H9 (cell line): ENCODE measurements at regions not wholly inside any gene's neighbourhood (a gene's known extent, or its start where the extent isn't known, plus 50 kb on each side); places are given as distances from the start of the nearest gene placed in this dataset.

ENCODE experiments used
- DNase-seq: peaks from one replicate; pipeline ENCODE4 v3.0.0-alpha.2; 2017
- H2AFZ ChIP-seq: one replicate; pipeline ENCODE4 v1.6.1; 2013; ENCODE audit warnings: mild to moderate bottlenecking, low read length, control low read depth, moderate library complexity
- H2AK5ac ChIP-seq: 2 replicates; pipeline ENCODE4 v1.6.1; 2013; ENCODE audit warnings: low read length, control low read depth, mixed read lengths; ENCODE audit not compliant: insufficient read length
- H2BK120ac ChIP-seq: one replicate; pipeline ENCODE4 v1.6.1; 2013; ENCODE audit warnings: low read depth, mild to moderate bottlenecking, low read length, control low read depth, inconsistent platforms; ENCODE audit not compliant: poor library complexity, severe bottlenecking
- H2BK12ac ChIP-seq: 2 replicates; pipeline ENCODE4 v1.6.1; 2013; ENCODE audit warnings: low read length, control low read depth, mixed read lengths, low read depth; ENCODE audit not compliant: insufficient read length
- H2BK15ac ChIP-seq: 2 replicates; pipeline ENCODE4 v1.6.1; 2013; ENCODE audit warnings: low read depth, low read length, control low read depth
- H2BK20ac ChIP-seq: one replicate; pipeline ENCODE4 v1.6.1; 2013; ENCODE audit warnings: low read depth, mild to moderate bottlenecking, low read length, control low read depth, inconsistent platforms; ENCODE audit not compliant: poor library complexity, severe bottlenecking
- H2BK5ac ChIP-seq: 2 replicates; pipeline ENCODE4 v1.6.1; 2013; ENCODE audit warnings: low read length, control low read depth, mixed read lengths; ENCODE audit not compliant: insufficient read length
- H3K14ac ChIP-seq: 2 replicates; pipeline ENCODE4 v1.6.1; 2013; ENCODE audit warnings: low read length, control low read depth; ENCODE audit not compliant: insufficient read depth
- H3K18ac ChIP-seq: 2 replicates; pipeline ENCODE4 v1.6.1; 2013; ENCODE audit warnings: low read depth, mild to moderate bottlenecking, mixed read lengths, low read length, control low read depth; ENCODE audit not compliant: insufficient read length
- H3K23ac ChIP-seq: 2 replicates; pipeline ENCODE4 v1.6.1; 2013; ENCODE audit warnings: low read length, control low read depth, mixed read lengths, low read depth; ENCODE audit not compliant: insufficient read length
- H3K23me2 ChIP-seq: 2 replicates; pipeline ENCODE4 v1.6.1; 2013; ENCODE audit warnings: low read depth, mild to moderate bottlenecking, mixed read lengths, low read length, control low read depth; ENCODE audit not compliant: insufficient read length, poor library complexity, severe bottlenecking
- H3K27ac ChIP-seq: 2 replicates; pipeline ENCODE4 v1.5.1; 2013; ENCODE audit warnings: low read length, control low read depth, mixed read lengths, low read depth; ENCODE audit not compliant: insufficient read length
- H3K27me3 ChIP-seq: 2 replicates; pipeline ENCODE4 v1.6.1; 2013; ENCODE audit warnings: low read length, control low read depth, inconsistent platforms; ENCODE audit not compliant: insufficient read depth
- H3K4ac ChIP-seq: 2 replicates; pipeline ENCODE4 v1.6.1; 2013; ENCODE audit warnings: low read depth, mild to moderate bottlenecking, control low read depth, inconsistent platforms, low read length, moderate library complexity
- H3K4me1 ChIP-seq: 2 replicates; pipeline ENCODE4 v1.6.1; 2013; ENCODE audit warnings: low read length, control low read depth, inconsistent platforms; ENCODE audit not compliant: insufficient read depth
- H3K4me2 ChIP-seq: 2 replicates; pipeline ENCODE4 v1.6.1; 2013; ENCODE audit warnings: low read length, control low read depth, mixed read lengths; ENCODE audit not compliant: insufficient read length, insufficient read depth
- H3K56ac ChIP-seq: 2 replicates; pipeline ENCODE4 v1.6.1; 2013; ENCODE audit warnings: low read depth, mild to moderate bottlenecking, mixed read lengths, low read length, control low read depth; ENCODE audit not compliant: insufficient read length
- H3K79me1 ChIP-seq: 2 replicates; pipeline ENCODE4 v1.6.1; 2013; ENCODE audit warnings: low read depth, mild to moderate bottlenecking, moderate library complexity, low read length, control low read depth, inconsistent platforms; ENCODE audit not compliant: insufficient read depth, poor library complexity, severe bottlenecking
- H3K79me2 ChIP-seq: 2 replicates; pipeline ENCODE4 v1.6.1; 2013; ENCODE audit warnings: low read length, control low read depth, inconsistent platforms; ENCODE audit not compliant: insufficient read depth
- H3K9ac ChIP-seq: 2 replicates; pipeline ENCODE4 v1.6.1; 2013; ENCODE audit warnings: low read length, control low read depth, mixed read lengths; ENCODE audit not compliant: insufficient read length; ENCODE audit errors: extremely low read depth
- H3K9me3 ChIP-seq: one replicate; pipeline ENCODE4 v1.6.1; 2013; ENCODE audit warnings: low read depth, low read length, inconsistent platforms; ENCODE audit not compliant: control insufficient read depth
- H3T11ph ChIP-seq: one replicate; pipeline ENCODE4 v1.6.1; 2013; ENCODE audit warnings: mild to moderate bottlenecking, low read length, control low read depth, inconsistent platforms
- H4K20me1 ChIP-seq: one replicate; pipeline ENCODE4 v1.6.1; 2013; ENCODE audit not compliant: control insufficient read depth, insufficient read length, insufficient read depth
- H4K5ac ChIP-seq: 2 replicates; pipeline ENCODE4 v1.6.1; 2013; ENCODE audit warnings: low read depth, mild to moderate bottlenecking, mixed read lengths, low read length, control low read depth; ENCODE audit not compliant: insufficient read length
- H4K8ac ChIP-seq: replicated peaks from 2 replicates; pipeline ENCODE4 v1.6.1; 2013; ENCODE audit warnings: low read length, control low read depth, mixed read lengths, low read depth; ENCODE audit not compliant: insufficient read length
- H4K91ac ChIP-seq: 2 replicates; pipeline ENCODE4 v1.6.1; 2013; ENCODE audit warnings: low read depth, mild to moderate bottlenecking, moderate library complexity, mixed read lengths, low read length, control low read depth; ENCODE audit not compliant: insufficient read length
- H3K27ac Mint-ChIP-seq, 3 experiments: 2 replicates in 2 of 3; 3 replicates in 1 of 3; pipeline ENCODE4 v1.8.0; 2020 to 2021; ENCODE audit warnings: mixed read lengths in 3 of 3, mild to moderate bottlenecking in 1 of 3, moderate library complexity in 1 of 3
- H3K27me3 Mint-ChIP-seq: 2 replicates; pipeline ENCODE4 v1.8.0; 2021; ENCODE audit warnings: low read depth, mild to moderate bottlenecking, moderate library complexity, mixed read lengths
- H3K36me3 Mint-ChIP-seq, 3 experiments: 2 replicates in 2 of 3; 3 replicates in 1 of 3; pipeline ENCODE4 v1.8.0; 2020 to 2021; ENCODE audit warnings: low read depth in 3 of 3, mixed read lengths in 3 of 3; ENCODE audit not compliant: insufficient read depth in 1 of 3
- H3K4me1 Mint-ChIP-seq, 2 experiments: 2 replicates each; pipeline ENCODE4 v1.8.0; 2020; ENCODE audit warnings: mixed read lengths in 2 of 2
- H3K4me3 Mint-ChIP-seq, 2 experiments: 2 replicates in 1 of 2; 3 replicates in 1 of 2; pipeline ENCODE4 v1.8.0; 2020 to 2021; ENCODE audit warnings: mild to moderate bottlenecking in 2 of 2, mixed read lengths in 2 of 2, moderate library complexity in 1 of 2
- H3K9me3 Mint-ChIP-seq, 2 experiments: 2 replicates in 1 of 2; 3 replicates in 1 of 2; pipeline ENCODE4 v1.8.0; 2020; ENCODE audit warnings: mild to moderate bottlenecking in 2 of 2, mixed read lengths in 2 of 2, moderate library complexity in 1 of 2
- CTCF ChIP-seq: fragments of 200-600 bp; sonication (generic); conservative IDR thresholded peaks from 3 replicates; pipeline ENCODE4 v1.8.0; 2021; ENCODE audit warnings: antibody characterized with exemption, mild to moderate bottlenecking
- WGBS: extraction: QIAGEN DNeasy Blood & Tissue Kit; methylation state at CpG from one replicate; pipeline ENCODE4 v1.1.7; 2013; ENCODE audit warnings: missing lambda C conversion rate, low lambda C conversion rate, mixed read lengths; ENCODE audit not compliant: insufficient read length; ENCODE audit errors: extremely low coverage; 5-methylcytosine and 5-hydroxymethylcytosine counted together

GRCh38 chr6:108746366-108746765 lies 101.9 kb upstream of the ARMC2 start:
- Mint-ChIP-seq H3K4me3 (no peak overlapping the region), H3K4me1 (peaks cover 20 to 26% of the 10 kb centered on the region in 2 experiments), H3K27ac (no peak overlapping the region), H3K36me3 (no peaks in the 10 kb centered on the region), H3K9me3 (no peaks in the 10 kb centered on the region), H3K27me3 (peaks cover 10% of the 10 kb centered on the region)
- Histone ChIP-seq H3K23me2 (no peaks in the 10 kb centered on the region), H3T11ph (no peak overlapping the region), H2BK15ac (no peak overlapping the region), H3K27me3 (no peaks in the 10 kb centered on the region), H2BK5ac (no peak overlapping the region), H3K56ac (no peak overlapping the region), H2BK20ac (no peak overlapping the region), H2AFZ (no peak overlapping the region), H3K4me1 (peaks cover 3% of the 10 kb centered on the region; the same call in 1 of the 2 replicates), H3K79me1 (no peaks in the 10 kb centered on the region), H4K5ac (no peak overlapping the region), H3K9me3 (no peaks in the 10 kb centered on the region), H2BK120ac (no peak overlapping the region), H3K4me2 (no peak overlapping the region), H3K79me2 (no peaks in the 10 kb centered on the region), H3K23ac (no peak overlapping the region), H3K4ac (no peak overlapping the region), H3K14ac (no peak overlapping the region), H3K18ac (no peak overlapping the region), H3K9ac (no peak overlapping the region), H4K8ac (no peak overlapping the region), H2BK12ac (no peak overlapping the region), H4K20me1 (no peaks in the 10 kb centered on the region), H2AK5ac (no peak overlapping the region), H4K91ac (no peak overlapping the region), H3K27ac (no peak overlapping the region)
- TF ChIP-seq CTCF = no peak
- DNase-seq = no peak
- no CpG with 5 or more reads among the region's 5 CpGs for WGBS
